Stimulated activated CD4-positive, alpha-beta T cell treated with anti-CD3 and anti-CD28 coated beads, Interleukin-2, amount 100 ng/mL, for 4 hours (primary cell): ENCODE measurements at regions not wholly inside any gene's neighbourhood (a gene's known extent, or its start where the extent isn't known, plus 50 kb on each side); places are given as distances from the start of the nearest gene placed in this dataset.
"Not testable (repeated sequence)": the region's sequence is repeated elsewhere in the genome, so short reads cannot be mapped to it uniquely, and the experiment has no call there.

Experiments
- DNase-seq: peaks from one replicate; pipeline ENCODE4 v3.0.0-alpha.2; 2020; ENCODE audit warnings: low read depth

DNA sequence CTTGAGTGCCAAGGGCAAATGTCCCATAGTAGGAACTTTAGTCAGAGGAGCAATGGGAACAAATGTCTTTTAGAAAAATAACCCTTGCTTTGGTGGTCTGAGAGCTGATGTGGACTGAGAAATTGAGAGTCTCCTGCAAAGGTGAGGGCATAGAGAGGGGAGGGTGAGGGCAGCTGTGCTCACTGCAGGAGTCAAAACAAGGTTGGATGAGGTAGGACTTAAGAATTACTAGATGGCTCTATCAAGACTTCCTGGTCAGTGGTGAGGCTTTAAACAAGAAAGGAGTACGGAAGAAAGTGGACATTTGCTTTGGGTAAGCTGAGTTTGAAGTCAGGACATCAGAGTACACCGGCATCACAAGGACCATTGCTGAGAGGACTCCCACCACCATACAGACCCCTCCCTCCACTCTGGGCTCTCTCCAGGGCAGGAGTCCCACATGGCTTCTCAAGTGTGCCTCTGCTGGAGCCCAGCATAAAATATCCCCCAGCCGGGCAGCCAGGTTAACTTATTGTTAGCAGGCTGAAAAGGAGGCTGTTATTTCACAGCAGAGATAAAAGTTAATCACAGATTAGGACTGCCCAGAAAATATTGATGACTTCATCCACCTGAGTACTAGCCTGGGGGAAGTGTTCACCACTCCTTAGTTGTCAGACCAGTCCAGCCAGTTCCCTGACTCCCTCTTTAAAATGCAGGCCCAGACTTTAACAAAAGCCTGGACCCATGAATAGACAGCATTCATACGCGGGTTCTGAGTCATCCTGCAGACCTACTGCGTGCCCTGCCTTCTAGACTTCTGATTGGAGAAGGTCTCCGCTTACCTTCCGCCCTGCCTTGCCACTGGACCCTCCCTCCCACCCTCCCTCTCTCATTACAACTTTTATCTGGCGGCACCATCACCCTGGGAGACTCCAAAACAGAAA, 167.2 kb downstream of the BCL2L11 start:
- DNase-seq = not testable (repeated sequence)

DNA sequence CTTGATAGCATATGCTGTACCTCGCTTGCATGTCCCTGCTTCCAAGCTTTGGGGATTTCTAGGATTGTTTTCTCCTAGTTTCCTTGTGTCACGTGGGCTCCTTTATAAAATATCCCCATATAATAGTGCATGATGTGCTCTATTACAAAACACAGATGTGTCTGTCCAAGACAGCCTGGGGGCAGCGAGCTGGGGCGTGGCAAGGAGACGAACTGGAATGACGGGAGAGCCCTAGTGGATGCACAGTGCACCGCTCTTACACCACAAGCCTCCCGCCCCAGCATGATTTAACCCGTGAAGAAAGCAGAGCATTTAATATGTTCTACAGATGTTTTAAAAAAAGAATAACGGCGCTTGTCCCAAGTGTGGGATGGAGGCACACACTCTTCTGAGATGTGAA, 169.7 kb downstream of the BCL2L11 start:
- DNase-seq = not testable (repeated sequence)

- DNase-seq = not testable (repeated sequence)
These were observed 170.9 kb downstream of the BCL2L11 start for GRCh38 chr2:111291566-111291965.

GRCh38 chr2:111292232-111292968, 171.7 kb downstream of the BCL2L11 start:
- DNase-seq = not testable (repeated sequence)

- not testable (repeated sequence) for DNase-seq
These were observed 174.0 kb downstream of the BCL2L11 start for GRCh38 chr2:111294699-111295098.

DNA sequence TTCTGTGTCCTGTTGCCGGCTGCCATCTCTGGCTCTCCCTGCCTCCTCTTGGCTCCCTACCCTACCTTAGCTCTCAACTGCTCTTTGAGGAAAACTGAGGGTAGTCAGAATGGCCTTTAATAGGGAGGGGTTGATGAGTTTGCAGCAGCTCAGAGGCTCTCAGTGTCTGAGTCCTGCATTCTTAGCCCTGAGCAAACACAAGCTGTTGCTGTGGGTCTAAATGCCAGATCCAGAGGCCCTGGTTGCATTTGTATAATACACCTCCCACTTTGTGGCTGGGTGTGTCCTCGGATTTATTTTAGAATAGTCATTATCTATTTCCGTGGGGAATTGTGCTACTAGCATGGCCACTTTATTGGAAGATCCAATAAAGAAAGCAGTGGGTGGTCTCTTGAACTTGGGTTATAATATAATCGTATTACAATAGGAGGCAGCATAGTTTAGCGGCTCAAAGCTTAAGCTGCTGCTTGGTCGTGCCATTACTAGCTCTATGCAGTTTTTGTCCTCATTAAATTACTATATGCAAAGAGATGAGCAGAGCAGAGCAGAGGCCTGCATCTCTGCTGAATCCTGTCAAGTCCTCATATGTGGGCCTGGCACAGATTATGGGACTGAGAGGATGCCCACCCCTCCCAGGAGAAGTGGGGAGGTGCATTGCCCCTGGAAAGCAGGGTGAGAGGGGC, 175.5 kb downstream of the BCL2L11 start:
- DNase-seq = not testable (repeated sequence)

DNA sequence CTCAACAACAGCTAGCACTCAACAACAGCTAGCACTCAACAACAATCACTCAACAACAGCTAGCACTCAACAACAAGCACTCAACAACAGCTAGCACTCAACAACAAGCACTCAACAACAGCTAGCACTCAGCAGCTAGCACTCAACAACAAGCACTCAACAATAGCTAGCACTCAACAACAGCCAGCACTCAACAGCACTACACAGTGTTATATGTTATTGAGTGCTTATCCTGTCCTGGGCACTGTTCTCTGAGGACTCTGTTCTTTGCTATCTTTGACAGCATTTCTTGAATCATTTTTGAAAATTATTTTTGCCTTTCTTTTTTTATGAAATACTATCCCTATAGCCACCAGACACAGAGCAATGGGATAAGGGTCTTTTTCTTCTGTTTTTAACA, 176.4 kb downstream of the BCL2L11 start:
- not testable (repeated sequence) for DNase-seq

- not testable (repeated sequence) for DNase-seq
These were observed 178.2 kb downstream of the BCL2L11 start for GRCh38 chr2:111298927-111299326.

DNA sequence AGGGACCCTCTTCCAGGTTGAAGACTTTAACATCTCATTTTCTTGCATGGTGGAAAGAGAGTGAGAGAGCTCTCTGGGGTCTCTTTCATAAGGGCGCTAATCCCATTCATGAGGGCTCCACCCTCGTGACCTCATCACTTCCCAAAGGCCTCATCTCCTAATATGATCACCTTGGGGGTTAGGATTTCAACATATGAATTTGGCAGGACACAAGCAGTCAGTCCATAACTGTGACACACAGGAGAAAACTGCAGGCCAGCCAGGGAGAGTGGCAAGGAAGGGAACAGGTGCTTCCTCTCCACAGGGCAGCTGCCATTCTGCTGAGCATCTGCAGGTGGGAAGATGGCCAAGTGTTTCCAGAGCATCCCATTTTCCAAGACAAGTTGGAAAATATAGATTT, 178.9 kb downstream of the BCL2L11 start:
- DNase-seq = not testable (repeated sequence)

DNA sequence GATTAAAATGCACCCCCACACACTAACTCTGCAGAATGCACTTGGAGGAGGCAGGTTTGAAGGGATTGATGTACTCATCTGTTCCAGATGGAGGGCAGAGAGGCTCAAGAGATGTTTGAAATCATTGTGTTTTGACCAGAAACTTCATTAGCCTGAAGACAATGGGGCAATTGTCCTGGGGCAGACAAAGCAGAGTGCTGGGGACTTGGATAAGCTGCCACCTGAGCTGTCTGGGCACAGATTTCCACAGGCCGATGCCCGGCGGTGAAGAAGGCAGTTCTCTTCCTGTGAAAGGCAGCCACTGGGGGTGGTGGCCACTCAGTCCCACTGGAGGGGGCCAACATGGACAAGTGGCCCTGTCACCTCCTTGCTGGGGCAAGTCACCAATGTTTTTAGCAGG, 181.0 kb downstream of the BCL2L11 start:
- not testable (repeated sequence) for DNase-seq

DNA sequence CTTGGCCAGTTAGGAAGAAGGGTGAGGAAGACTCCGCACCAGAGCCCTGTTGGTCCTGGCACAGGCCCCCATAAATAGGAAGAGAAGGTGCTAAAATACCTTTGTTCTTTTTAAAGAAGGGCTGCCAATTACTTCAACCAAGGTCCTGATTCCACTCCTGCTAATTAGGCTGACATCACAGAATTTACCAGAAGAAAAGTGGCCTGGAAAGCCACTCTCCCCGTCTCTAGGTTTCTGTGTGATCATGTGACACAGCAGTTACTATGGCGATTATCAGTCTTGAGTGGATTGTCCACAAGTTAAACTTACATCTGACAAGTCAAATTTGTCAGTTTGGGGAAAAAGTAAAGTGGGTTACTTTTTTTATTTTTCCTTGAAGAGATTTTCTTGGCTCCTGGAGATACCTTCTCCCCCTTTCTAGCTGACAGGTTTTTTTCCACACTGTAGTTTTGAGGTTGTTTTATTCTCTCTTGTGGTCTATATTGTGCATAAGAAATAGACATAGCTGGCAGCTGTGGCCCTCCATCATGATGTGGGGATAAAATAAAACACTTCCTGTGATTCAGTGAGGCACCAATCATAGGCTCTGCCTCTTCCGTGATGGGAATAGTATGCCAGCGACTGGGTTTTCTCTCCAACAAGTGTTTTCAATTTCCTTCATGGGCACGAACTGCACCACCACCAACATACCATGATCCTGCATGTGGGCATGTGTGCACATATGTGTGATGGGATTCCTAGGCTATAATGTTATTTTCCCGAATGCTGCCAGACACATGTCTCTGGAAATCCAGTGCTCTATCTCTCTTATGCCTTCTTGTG, 181.9 kb downstream of the BCL2L11 start:
- not testable (repeated sequence) for DNase-seq

- not testable (repeated sequence) for DNase-seq
These were observed 186.6 kb downstream of the BCL2L11 start for GRCh38 chr2:111307302-111307701.

DNA sequence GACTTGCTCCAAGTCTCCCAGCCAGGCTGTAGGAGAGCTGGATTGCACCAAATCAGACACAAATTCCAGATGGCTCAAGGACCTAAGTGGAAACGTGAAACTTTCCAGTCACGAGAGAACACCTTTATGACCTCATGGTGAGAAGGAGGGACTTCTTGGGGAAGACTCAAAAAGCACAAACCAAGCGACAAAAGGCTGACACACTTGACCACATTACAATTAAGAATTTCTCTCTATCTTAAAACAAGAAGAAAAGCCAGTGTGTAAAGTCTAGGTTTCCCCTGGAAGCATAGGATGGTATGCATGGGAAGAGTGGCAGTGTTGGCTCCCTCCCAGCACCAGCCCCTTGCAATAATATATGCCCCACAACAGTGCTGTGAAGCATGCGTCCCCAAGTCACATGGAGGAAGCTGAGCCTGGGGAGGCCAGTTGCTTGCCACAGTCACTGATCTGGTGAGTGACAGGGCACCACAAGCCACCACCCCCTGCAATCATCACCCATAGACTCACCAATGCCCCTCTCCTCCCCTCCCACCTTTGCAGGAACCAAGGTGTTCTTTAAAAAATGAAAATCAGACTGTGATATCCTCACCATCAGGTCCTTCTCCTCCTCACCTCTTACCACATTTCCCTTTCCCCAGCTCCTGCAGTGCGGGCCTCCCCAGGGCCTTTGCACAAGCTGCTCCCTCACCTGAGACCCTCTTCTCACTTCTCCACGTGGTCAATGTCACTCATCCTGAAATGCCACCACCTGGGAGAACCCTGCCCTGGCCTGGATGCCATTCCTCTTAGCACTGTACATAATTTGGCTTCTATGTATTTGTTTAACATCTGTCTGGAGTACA, 188.7 kb downstream of the BCL2L11 start:
- DNase-seq = not testable (repeated sequence)

- not testable (repeated sequence) for DNase-seq
These were observed 189.7 kb downstream of the BCL2L11 start for GRCh38 chr2:111310395-111310794.

DNA sequence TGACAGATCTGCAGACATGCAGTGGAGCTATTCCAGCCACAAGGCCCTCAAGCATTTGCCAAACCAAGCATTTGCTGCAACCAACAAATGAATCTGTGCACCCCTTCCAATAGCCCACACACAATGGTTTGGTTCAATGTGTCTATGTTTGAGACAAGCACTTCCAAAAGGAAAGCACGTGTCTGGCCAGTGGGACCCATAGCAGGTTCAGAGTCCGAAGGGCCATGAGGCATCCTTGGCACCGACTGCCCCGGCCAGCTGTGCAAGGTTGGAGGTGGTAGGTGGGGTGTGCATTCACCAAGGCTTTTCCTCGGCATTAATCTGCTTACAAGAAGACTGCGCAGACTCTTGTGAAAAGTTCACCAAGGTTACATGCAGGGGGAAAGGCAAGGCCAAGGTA, 190.9 kb downstream of the BCL2L11 start:
- DNase-seq = not testable (repeated sequence)

DNA sequence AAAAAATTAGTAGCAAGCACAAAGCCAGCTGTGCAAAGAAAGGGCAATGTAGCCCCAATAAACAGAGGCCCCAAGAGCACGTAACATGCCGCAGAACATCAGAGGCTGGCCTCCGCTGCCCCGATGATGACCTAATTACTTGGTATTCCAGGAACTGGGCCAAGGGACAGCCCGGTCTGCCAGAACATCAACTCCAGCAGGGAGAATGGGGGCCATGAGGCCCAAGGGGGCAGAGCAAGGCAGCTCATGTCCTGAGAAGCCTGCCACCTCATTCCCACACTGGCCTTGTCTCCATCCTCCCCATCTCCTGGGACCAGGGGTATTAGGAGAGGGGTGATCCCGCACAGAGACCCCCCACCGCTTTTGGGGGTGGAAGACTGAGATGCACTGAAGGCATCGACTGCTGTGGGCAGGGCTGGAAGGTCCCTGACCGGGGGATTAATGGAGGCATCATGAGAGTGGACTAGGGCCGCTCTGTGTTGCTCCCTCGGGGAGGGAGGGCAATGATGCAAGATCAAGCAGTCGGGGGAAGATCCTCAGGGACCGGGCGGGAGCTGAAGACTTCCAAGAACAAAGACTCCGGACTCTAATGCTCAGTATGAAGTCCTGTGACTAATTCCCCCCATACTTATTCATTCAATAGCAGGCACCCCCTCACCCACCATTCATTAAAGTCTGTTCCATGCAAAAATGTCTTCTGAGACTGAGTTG, 192.3 kb downstream of the BCL2L11 start:
- not testable (repeated sequence) for DNase-seq

DNA sequence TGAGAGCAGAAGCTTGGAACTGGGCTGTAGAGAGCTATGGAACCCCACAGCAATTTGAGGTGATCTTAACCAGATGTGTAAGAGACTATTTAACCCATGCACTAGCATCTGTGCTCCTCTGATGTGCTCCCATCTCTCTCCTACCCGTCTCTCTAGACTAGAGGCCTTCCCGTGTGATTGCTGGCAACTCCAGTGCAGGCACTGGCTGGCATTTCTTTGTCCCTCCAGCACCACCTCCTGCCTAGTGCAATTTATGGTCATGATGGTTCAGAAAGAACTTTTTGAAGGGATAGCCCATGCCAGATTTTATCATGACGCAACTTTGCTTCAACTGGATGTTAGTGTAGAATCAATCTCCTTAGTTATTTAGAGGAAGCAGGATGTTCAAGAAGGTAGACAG, 193.0 kb downstream of the BCL2L11 start:
- not testable (repeated sequence) for DNase-seq

- DNase-seq = not testable (repeated sequence)
These were observed 194.6 kb downstream of the BCL2L11 start for GRCh38 chr2:111315188-111315917.

GRCh38 chr2:111316221-111316741, 195.6 kb downstream of the BCL2L11 start:
- DNase-seq = not testable (repeated sequence)
